GM21717 (cell line): ENCODE measurements at regions not wholly inside any gene's neighbourhood (a gene's known extent, or its start where the extent isn't known, plus 50 kb on each side); places are given as distances from the start of the nearest gene placed in this dataset.
A peak's percentile ranks its signal among the peaks of the same experiment; 100 is the strongest.
"Not testable (repeated sequence)": the region's sequence is repeated elsewhere in the genome, so short reads cannot be mapped to it uniquely, and the experiment has no call there.

Experiments used
- ATAC-seq: cut with Tn5 transposase; IDR thresholded peaks from one replicate; pipeline ENCODE4 v1.9.1; 2021; ENCODE audit warnings: mild to moderate bottlenecking, moderate library complexity; ENCODE audit not compliant: unreplicated experiment

GRCh38 chr4:94011190-94011589 lies 182.6 kb downstream of the ATOH1 start:
- no peak for ATAC-seq

DNA sequence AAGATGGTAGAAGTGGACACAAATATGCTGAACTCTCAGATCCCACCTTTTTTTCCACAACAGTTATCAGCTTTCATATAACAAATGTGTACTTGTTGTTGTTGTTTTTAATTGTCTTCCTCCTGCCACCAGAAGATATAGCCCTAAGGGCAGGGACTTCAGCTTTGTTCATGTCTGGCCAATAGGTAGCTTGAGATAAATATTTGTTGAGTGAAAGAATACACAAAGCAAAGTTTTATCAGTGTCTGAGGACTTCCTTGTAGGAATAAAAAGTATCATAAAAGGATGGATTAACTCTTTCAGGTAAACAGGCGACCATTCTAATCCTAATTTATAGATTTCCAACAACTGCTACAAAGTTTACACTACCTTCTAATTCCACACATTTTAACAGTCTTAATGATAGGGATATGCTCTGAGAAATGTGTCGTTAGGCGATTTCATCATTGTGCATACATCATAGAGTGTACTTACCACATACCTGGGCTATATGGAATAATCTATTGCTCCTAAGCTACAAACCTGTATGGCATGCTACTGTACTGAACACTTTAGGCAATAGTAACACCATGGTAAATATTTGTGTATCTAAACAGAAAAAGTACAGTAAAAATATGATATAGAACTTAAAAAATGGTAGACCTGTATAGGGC lies 186.1 kb downstream of the ATOH1 start:
- no peak for ATAC-seq

DNA sequence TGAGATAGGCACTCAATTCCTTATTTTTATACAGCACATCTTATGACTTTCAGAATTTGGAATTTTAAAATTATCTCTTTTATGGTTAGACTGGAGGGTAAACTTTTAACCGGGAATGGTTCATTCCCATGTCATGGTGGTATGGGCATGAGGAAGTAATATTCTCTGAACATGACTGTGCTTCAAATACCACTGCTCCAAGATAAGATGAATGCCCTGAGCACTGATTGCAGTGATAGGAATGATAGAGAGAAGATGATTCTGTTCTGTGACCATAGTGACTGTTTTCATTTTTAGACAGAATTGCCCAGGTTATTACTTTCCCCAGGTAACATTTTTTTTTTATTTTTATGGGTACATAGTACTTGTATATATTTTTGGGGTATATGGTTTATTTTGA lies 187.4 kb downstream of the ATOH1 start:
- ATAC-seq = no peak

DNA sequence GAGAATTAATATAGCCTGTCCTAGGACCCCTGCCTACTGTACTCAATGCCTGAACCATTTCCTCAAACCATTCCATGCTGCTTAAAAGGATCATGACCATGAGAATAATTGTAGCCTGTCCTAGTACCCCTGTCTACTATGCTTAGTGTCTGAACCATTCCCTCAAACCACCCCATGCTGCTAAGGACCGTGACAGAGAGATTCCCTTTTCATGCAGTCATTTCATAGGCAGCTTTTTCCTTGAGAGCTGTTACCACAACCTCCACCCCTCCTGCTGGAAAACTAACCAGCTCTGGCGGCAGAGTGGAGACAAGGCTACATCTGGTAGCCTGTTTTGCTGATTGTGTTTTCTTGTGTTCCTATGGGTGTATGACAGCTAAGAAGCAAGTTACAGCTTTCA lies 174.9 kb upstream of the SMARCAD1 start:
- ATAC-seq = no peak

DNA sequence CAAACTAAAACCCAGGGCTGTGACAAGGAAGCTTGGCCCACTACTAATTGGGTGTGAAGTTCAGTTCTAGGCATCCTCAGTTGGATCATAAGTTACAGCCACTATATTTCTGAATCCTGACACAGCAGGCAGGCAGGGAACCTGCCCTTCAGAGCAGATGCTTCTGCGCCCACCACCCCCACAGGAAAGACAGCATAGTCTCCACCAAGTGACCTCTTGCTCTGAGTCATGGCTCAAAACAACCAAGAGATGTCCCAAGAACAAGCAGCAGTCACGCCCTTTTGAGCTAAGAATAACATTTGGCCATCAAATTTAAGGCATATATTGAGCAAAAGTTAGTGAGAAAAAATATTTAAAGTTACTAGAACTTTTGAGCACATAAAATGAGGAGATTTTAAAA lies 170.7 kb upstream of the SMARCAD1 start:
- no peak for ATAC-seq

DNA sequence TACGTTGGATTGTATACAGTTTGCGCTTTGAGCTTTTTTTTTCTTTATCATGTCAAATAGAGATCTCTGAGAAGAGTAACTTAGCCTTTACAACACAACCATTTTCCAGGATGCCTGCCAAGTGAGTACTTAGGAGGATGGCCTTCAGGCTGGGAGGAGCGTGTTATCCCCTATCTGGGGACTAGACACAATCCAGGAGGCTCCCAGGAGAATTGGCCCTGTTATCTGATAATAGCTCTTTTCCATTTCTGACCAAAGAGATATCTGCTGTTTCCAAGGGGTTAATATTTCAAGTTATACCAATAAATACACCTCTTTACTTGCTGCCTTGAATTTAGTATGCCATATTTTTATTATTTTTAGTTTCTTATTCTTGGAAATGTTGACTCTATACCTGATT lies 169.5 kb upstream of the SMARCAD1 start:
- ATAC-seq = no peak

DNA sequence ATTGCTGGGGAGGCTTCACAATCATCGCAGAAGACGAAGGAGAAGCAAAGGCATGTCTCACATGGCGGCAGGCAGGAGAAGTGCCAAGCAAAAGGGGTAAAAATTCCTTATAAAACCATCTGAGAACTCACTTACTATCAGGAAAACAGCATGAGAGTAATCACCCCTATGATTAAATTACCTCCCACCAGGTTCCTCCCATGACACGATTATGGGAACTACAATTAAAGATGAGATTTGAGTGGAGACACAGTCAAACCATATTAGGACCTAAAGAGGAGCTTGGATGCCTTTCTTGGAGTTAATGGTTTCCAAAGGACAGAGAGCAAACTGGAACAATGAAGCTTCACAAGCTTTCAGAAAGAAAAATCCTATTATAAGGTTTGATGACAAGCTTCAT lies 168.4 kb upstream of the SMARCAD1 start:
- ATAC-seq = no peak

GRCh38 chr4:94044471-94044870 lies 163.2 kb upstream of the SMARCAD1 start:
- ATAC-seq = not testable (repeated sequence)

DNA sequence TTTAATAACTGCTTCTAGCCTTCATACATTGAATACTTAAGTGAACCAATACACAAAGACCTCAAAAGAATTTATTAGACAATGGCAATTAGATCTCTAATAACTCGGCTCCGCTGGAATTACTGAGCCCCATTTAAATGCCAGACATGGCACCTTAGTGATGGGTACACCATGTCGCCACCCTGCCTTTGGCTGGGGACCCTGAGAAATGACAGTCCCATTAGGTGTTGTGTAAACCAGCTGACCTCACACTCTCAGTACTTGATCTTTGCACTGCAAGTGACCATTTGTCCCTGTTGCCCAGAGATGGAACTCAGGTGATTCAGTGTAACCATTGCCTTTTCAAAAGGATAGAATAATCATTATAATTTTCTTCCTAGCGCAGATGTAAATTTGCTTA lies 144.6 kb upstream of the SMARCAD1 start:
- ATAC-seq = no peak

- ATAC-seq = no peak
Observed at GRCh38 chr4:94068753-94069719, 138.6 kb upstream of the SMARCAD1 start.

- ATAC-seq = no peak
Observed at GRCh38 chr4:94076498-94076897, 131.2 kb upstream of the SMARCAD1 start.

- ATAC-seq = no peak
Observed at GRCh38 chr4:94084155-94084554, 123.5 kb upstream of the SMARCAD1 start.

DNA sequence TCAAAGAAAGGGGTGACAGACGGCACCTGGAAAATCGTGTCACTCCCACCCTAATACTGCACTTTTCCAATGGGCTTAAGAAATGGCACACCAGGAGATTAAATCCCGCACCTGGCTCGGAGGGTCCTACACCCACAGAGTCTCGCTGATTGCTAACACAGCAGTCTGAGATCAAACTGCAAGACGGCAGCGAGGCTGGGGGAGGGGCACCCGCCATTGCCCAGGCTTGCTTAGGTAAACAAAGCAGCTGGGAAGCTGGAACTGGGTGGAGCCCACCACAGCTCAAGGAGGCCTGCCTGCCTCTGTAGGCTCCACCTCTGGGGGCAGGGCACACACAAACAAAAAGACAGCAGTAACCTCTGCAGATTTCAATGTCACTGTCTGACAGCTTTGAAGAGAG lies 108.5 kb upstream of the SMARCAD1 start:
- not testable (repeated sequence) for ATAC-seq

DNA sequence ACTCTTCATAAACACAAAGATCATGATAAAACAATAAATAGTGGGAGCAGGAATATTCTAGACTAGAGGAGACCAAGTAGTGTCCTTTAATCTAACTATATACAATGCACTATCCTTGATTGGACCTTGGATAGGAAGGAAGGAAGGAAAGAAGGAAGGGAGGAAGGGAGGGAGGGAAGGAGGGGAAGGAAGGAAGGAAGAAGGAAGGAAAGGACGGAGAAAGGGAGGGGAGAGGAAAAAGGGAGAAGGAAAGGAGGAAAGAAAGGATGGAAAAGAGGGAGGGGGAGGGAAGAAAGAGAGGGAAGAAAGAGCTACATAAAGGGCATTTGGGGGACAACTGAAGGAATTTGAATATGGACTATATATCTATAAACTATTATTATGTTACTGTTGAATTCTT lies 95.0 kb upstream of the SMARCAD1 start:
- ATAC-seq = no peak

DNA sequence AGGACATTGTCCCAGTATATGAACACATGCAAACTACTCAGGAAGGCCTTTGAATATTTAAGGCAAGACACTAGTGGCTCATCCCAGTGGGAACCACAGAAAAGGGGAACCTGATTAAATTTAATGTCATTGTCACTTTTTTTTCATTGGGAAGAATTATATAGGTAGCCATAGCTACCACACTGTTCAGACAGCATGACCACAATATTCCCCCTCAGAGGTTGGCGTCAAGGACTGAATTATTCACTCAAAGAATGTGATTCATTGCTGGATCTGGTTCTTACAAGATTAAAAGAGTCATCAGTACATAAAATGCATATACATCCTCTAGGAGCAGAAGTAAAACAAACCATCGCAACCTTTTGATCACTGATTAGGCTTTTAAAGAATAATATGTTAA lies 92.0 kb upstream of the SMARCAD1 start:
- ATAC-seq = no peak

DNA sequence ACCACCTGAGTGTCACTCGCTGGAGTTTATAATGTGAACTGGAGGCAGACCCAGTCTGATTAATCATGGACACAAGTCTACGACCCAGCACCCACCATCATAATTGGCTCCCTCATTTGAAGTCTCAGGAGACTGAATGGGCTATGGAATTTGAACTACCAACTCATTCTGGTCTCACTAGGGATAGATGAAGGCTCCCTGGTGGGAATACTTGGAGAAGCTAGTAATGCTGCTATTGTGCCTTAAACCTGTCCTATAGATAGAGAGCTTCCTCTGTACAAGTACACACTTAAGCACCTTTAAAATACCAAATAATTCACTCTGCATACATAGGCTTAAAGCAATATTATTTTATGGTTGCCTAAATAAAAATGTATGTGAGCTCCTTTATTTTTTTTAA lies 90.8 kb upstream of the SMARCAD1 start:
- no peak for ATAC-seq

DNA sequence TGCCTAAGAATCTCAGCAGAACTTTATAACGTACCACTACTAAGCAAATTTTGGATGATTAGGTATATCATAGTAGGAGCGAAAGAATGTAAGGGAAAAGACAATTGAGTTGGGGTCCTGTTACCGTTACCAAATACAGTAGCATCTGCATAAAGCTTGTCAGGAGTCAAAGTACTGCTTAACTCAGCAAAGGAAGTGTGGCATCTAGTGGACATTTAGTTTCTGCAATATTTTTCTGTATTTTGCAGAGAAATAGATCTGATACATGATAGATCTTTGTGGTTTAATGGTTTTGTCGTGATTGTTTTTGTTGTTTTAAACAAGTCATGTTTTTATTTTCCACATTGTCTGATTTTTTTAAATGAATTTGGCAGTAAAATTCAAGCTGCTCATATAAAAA lies 81.0 kb upstream of the SMARCAD1 start:
- no peak for ATAC-seq

DNA sequence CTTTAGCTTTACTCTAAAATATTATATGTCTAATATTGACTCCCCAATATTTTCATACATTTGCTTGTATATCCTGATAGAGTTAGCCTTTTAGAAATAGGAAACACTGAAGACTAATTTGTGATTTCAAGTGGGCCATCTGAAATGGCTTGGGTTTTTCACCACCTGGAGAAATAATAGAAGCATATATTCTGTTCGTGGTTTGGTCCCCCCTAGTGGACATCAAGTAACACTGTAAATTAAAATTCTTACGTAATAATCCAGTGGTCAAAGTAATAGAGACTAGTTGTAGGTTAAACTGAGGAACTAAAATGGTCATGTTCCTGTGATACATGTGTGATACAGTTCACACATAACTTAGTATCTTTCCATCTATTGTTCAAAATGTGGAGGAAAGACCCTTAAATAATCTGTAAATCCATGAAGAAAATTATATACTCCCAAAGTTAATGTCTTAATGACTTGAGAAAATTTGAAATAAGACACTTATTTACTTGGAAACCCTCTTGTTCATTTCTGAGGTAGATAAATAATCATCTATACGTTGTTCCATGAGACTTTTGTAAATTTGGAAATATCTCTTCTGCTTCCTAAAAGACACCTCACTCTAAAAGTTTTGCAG lies 79.8 kb upstream of the SMARCAD1 start:
- ATAC-seq = peak; percentile 55

DNA sequence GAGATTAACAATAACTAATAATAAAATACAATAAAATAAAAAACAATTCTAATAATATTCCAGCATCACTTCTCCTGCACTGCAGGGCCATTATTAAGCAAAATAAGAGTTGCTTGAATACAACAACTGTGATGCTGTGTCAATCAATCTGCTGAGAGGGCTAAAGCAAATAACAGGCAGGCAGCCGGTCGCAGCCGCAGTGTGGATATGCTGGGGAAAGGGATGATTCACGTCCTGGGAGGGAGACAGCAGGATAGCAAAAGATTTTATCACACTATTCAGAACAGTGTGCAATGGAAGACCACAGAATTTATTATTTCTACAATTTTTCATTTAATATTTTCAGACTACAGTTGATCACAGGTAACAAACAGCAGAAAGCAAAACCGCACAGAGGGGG lies 76.5 kb upstream of the SMARCAD1 start:
- no peak for ATAC-seq

DNA sequence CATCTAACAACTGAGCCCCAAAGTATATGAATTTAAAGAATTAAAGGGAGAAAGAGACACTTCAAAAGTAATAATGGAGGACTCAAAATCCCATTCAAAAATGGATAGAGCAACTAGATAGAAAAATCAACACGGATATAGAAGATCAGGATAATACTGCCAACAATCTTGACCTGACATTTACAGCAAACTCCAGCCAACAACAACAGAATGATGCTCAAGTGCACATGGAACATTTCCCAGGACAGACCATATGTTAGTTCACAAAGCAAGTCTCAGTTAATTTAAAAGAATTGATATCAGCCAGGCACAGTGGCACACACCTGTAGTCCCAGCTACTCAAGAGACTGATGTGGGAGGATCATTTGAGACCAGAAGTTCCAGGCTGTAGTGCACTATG lies 72.0 kb upstream of the SMARCAD1 start:
- ATAC-seq = no peak

- ATAC-seq = no peak
Observed at GRCh38 chr4:94139931-94140612, 67.6 kb upstream of the SMARCAD1 start.
